H9 (cell line): ENCODE measurements at regions not wholly inside any gene's neighbourhood (a gene's known extent, or its start where the extent isn't known, plus 50 kb on each side); places are given as distances from the start of the nearest gene placed in this dataset.

Experiments
- DNase-seq: peaks from one replicate; pipeline ENCODE4 v3.0.0-alpha.2; 2017
- H2AFZ ChIP-seq: one replicate; pipeline ENCODE4 v1.6.1; 2013; ENCODE audit warnings: mild to moderate bottlenecking, low read length, control low read depth, moderate library complexity
- H2AK5ac ChIP-seq: 2 replicates; pipeline ENCODE4 v1.6.1; 2013; ENCODE audit warnings: low read length, control low read depth, mixed read lengths; ENCODE audit not compliant: insufficient read length
- H2BK120ac ChIP-seq: one replicate; pipeline ENCODE4 v1.6.1; 2013; ENCODE audit warnings: low read depth, mild to moderate bottlenecking, low read length, control low read depth, inconsistent platforms; ENCODE audit not compliant: poor library complexity, severe bottlenecking
- H2BK12ac ChIP-seq: 2 replicates; pipeline ENCODE4 v1.6.1; 2013; ENCODE audit warnings: low read length, control low read depth, mixed read lengths, low read depth; ENCODE audit not compliant: insufficient read length
- H2BK15ac ChIP-seq: 2 replicates; pipeline ENCODE4 v1.6.1; 2013; ENCODE audit warnings: low read depth, low read length, control low read depth
- H2BK20ac ChIP-seq: one replicate; pipeline ENCODE4 v1.6.1; 2013; ENCODE audit warnings: low read depth, mild to moderate bottlenecking, low read length, control low read depth, inconsistent platforms; ENCODE audit not compliant: poor library complexity, severe bottlenecking
- H2BK5ac ChIP-seq: 2 replicates; pipeline ENCODE4 v1.6.1; 2013; ENCODE audit warnings: low read length, control low read depth, mixed read lengths; ENCODE audit not compliant: insufficient read length
- H3K14ac ChIP-seq: 2 replicates; pipeline ENCODE4 v1.6.1; 2013; ENCODE audit warnings: low read length, control low read depth; ENCODE audit not compliant: insufficient read depth
- H3K18ac ChIP-seq: 2 replicates; pipeline ENCODE4 v1.6.1; 2013; ENCODE audit warnings: low read depth, mild to moderate bottlenecking, mixed read lengths, low read length, control low read depth; ENCODE audit not compliant: insufficient read length
- H3K23ac ChIP-seq: 2 replicates; pipeline ENCODE4 v1.6.1; 2013; ENCODE audit warnings: low read length, control low read depth, mixed read lengths, low read depth; ENCODE audit not compliant: insufficient read length
- H3K23me2 ChIP-seq: 2 replicates; pipeline ENCODE4 v1.6.1; 2013; ENCODE audit warnings: low read depth, mild to moderate bottlenecking, mixed read lengths, low read length, control low read depth; ENCODE audit not compliant: insufficient read length, poor library complexity, severe bottlenecking
- H3K27ac ChIP-seq: 2 replicates; pipeline ENCODE4 v1.5.1; 2013; ENCODE audit warnings: low read length, control low read depth, mixed read lengths, low read depth; ENCODE audit not compliant: insufficient read length
- H3K27me3 ChIP-seq: 2 replicates; pipeline ENCODE4 v1.6.1; 2013; ENCODE audit warnings: low read length, control low read depth, inconsistent platforms; ENCODE audit not compliant: insufficient read depth
- H3K4ac ChIP-seq: 2 replicates; pipeline ENCODE4 v1.6.1; 2013; ENCODE audit warnings: low read depth, mild to moderate bottlenecking, control low read depth, inconsistent platforms, low read length, moderate library complexity
- H3K4me1 ChIP-seq: 2 replicates; pipeline ENCODE4 v1.6.1; 2013; ENCODE audit warnings: low read length, control low read depth, inconsistent platforms; ENCODE audit not compliant: insufficient read depth
- H3K4me2 ChIP-seq: 2 replicates; pipeline ENCODE4 v1.6.1; 2013; ENCODE audit warnings: low read length, control low read depth, mixed read lengths; ENCODE audit not compliant: insufficient read length, insufficient read depth
- H3K56ac ChIP-seq: 2 replicates; pipeline ENCODE4 v1.6.1; 2013; ENCODE audit warnings: low read depth, mild to moderate bottlenecking, mixed read lengths, low read length, control low read depth; ENCODE audit not compliant: insufficient read length
- H3K79me1 ChIP-seq: 2 replicates; pipeline ENCODE4 v1.6.1; 2013; ENCODE audit warnings: low read depth, mild to moderate bottlenecking, moderate library complexity, low read length, control low read depth, inconsistent platforms; ENCODE audit not compliant: insufficient read depth, poor library complexity, severe bottlenecking
- H3K79me2 ChIP-seq: 2 replicates; pipeline ENCODE4 v1.6.1; 2013; ENCODE audit warnings: low read length, control low read depth, inconsistent platforms; ENCODE audit not compliant: insufficient read depth
- H3K9ac ChIP-seq: 2 replicates; pipeline ENCODE4 v1.6.1; 2013; ENCODE audit warnings: low read length, control low read depth, mixed read lengths; ENCODE audit not compliant: insufficient read length; ENCODE audit errors: extremely low read depth
- H3K9me3 ChIP-seq: one replicate; pipeline ENCODE4 v1.6.1; 2013; ENCODE audit warnings: low read depth, low read length, inconsistent platforms; ENCODE audit not compliant: control insufficient read depth
- H3T11ph ChIP-seq: one replicate; pipeline ENCODE4 v1.6.1; 2013; ENCODE audit warnings: mild to moderate bottlenecking, low read length, control low read depth, inconsistent platforms
- H4K20me1 ChIP-seq: one replicate; pipeline ENCODE4 v1.6.1; 2013; ENCODE audit not compliant: control insufficient read depth, insufficient read length, insufficient read depth
- H4K5ac ChIP-seq: 2 replicates; pipeline ENCODE4 v1.6.1; 2013; ENCODE audit warnings: low read depth, mild to moderate bottlenecking, mixed read lengths, low read length, control low read depth; ENCODE audit not compliant: insufficient read length
- H4K8ac ChIP-seq: replicated peaks from 2 replicates; pipeline ENCODE4 v1.6.1; 2013; ENCODE audit warnings: low read length, control low read depth, mixed read lengths, low read depth; ENCODE audit not compliant: insufficient read length
- H4K91ac ChIP-seq: 2 replicates; pipeline ENCODE4 v1.6.1; 2013; ENCODE audit warnings: low read depth, mild to moderate bottlenecking, moderate library complexity, mixed read lengths, low read length, control low read depth; ENCODE audit not compliant: insufficient read length
- H3K27ac Mint-ChIP-seq, 3 experiments: 2 replicates in 2 of 3; 3 replicates in 1 of 3; pipeline ENCODE4 v1.8.0; 2020 to 2021; ENCODE audit warnings: mixed read lengths in 3 of 3, mild to moderate bottlenecking in 1 of 3, moderate library complexity in 1 of 3
- H3K27me3 Mint-ChIP-seq: 2 replicates; pipeline ENCODE4 v1.8.0; 2021; ENCODE audit warnings: low read depth, mild to moderate bottlenecking, moderate library complexity, mixed read lengths
- H3K36me3 Mint-ChIP-seq, 3 experiments: 2 replicates in 2 of 3; 3 replicates in 1 of 3; pipeline ENCODE4 v1.8.0; 2020 to 2021; ENCODE audit warnings: low read depth in 3 of 3, mixed read lengths in 3 of 3; ENCODE audit not compliant: insufficient read depth in 1 of 3
- H3K4me1 Mint-ChIP-seq, 2 experiments: 2 replicates each; pipeline ENCODE4 v1.8.0; 2020; ENCODE audit warnings: mixed read lengths in 2 of 2
- H3K4me3 Mint-ChIP-seq, 2 experiments: 2 replicates in 1 of 2; 3 replicates in 1 of 2; pipeline ENCODE4 v1.8.0; 2020 to 2021; ENCODE audit warnings: mild to moderate bottlenecking in 2 of 2, mixed read lengths in 2 of 2, moderate library complexity in 1 of 2
- H3K9me3 Mint-ChIP-seq, 2 experiments: 2 replicates in 1 of 2; 3 replicates in 1 of 2; pipeline ENCODE4 v1.8.0; 2020; ENCODE audit warnings: mild to moderate bottlenecking in 2 of 2, mixed read lengths in 2 of 2, moderate library complexity in 1 of 2
- WGBS: extraction: QIAGEN DNeasy Blood & Tissue Kit; methylation state at CpG from one replicate; pipeline ENCODE4 v1.1.7; 2013; ENCODE audit warnings: missing lambda C conversion rate, low lambda C conversion rate, mixed read lengths; ENCODE audit not compliant: insufficient read length; ENCODE audit errors: extremely low coverage; 5-methylcytosine and 5-hydroxymethylcytosine counted together
- TF ChIP-seq, protein P1 (sequence below): fragments of 200-600 bp; sonication (generic); conservative IDR thresholded peaks from 3 replicates; pipeline ENCODE4 v1.8.0; 2021; ENCODE audit warnings: antibody characterized with exemption, mild to moderate bottlenecking

DNA sequence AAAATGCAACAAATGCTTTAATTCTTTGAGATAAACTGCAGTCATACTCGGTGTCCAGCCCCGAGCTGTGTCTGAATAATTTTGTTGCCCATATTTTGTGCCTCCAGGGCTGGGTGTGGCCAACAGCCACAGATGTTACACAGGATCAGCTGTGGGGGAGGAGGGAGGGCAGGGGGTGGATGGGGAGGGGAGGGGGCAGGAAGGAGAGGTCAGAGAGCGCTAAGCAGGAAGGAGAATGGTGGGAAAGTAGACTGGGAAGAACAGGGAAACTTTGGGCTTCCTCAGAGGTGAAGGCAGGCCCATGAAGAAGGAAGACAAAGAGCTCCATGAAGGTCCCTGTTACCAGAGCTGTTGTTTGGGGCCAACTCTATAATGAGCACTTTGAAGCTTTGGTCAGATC, 295.8 kb downstream of the COG6 start:
- H3K4ac ChIP-seq: no peak overlapping the region

More for the DNA sequence above, 295.8 kb downstream of the COG6 start:
- Histone ChIP-seq H3K18ac (no peak overlapping the region), H2BK120ac (no peak overlapping the region), H3K56ac (no peak overlapping the region), H2AK5ac (no peak overlapping the region), H3K9ac (no peak overlapping the region), H2BK12ac (no peak overlapping the region), H3K27ac (no peak overlapping the region), H3K23me2 (no peaks in the 10 kb centered on the region), H3K4me2 (no peak overlapping the region), H2BK15ac (no peak overlapping the region), H4K5ac (no peak overlapping the region), H3K4me1 (no peaks in the 10 kb centered on the region; the same call in 1 of the 2 replicates), H3T11ph (no peak overlapping the region), H3K23ac (no peak overlapping the region), H3K79me1 (no peaks in the 10 kb centered on the region), H4K20me1 (no peaks in the 10 kb centered on the region), H2BK20ac (no peak overlapping the region), H4K91ac (no peak overlapping the region), H4K8ac (no peak overlapping the region), H2BK5ac (no peak overlapping the region), H3K14ac (no peak overlapping the region), H2AFZ (no peak overlapping the region), H3K79me2 (no peaks in the 10 kb centered on the region), H3K27me3 (no peaks in the 10 kb centered on the region), H3K9me3 (no peaks in the 10 kb centered on the region)
- Mint-ChIP-seq H3K9me3 (no peaks in the 10 kb centered on the region), H3K27me3 (no peaks in the 10 kb centered on the region), H3K27ac (no peak overlapping the region), H3K4me1 (peaks cover 6 to 7% of the 10 kb centered on the region in 2 experiments), H3K36me3 (no peaks in the 10 kb centered on the region), H3K4me3 (no peak overlapping the region)
- DNase-seq: no peak
- TF ChIP-seq, protein P1, sequence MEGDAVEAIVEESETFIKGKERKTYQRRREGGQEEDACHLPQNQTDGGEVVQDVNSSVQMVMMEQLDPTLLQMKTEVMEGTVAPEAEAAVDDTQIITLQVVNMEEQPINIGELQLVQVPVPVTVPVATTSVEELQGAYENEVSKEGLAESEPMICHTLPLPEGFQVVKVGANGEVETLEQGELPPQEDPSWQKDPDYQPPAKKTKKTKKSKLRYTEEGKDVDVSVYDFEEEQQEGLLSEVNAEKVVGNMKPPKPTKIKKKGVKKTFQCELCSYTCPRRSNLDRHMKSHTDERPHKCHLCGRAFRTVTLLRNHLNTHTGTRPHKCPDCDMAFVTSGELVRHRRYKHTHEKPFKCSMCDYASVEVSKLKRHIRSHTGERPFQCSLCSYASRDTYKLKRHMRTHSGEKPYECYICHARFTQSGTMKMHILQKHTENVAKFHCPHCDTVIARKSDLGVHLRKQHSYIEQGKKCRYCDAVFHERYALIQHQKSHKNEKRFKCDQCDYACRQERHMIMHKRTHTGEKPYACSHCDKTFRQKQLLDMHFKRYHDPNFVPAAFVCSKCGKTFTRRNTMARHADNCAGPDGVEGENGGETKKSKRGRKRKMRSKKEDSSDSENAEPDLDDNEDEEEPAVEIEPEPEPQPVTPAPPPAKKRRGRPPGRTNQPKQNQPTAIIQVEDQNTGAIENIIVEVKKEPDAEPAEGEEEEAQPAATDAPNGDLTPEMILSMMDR: no peak
- WGBS: no CpG with 5 or more reads among the region's 3 CpGs
